ENCODE measurements at regions not wholly inside any gene's neighbourhood (a gene's known extent, or its start where the extent isn't known, plus 50 kb on each side); places are given as distances from the start of the nearest gene placed in this dataset.

DNA sequence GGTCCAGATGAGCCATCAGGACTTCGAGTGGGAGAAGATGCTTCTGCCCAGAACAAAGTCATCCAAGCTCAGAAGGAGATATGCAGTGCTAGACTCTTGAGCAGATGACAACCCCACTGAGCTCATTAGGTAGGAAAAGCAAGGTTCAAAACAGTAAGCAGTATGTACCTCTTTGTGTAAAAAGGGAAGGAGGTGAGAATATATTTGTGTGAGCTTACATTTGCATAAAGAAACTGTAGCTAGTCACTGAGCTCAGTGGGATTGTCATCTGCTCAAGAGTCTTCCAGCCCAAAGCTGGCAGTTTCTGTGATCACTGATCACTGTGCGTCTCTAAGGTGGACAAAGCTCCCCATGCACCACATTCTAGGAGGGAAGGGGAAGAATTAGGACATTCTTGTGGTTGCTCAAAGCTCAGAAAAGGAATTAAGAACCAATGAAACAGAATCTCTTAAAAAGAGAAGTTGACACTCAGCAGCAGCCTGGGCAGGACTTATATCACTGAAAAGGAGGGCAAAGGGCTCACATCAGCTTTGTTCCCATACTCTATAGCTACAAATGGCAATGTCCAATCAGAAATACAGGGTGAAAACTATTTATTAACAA lies 90.0 kb upstream of the MAFB start:
- Histone ChIP-seq H3K4me3 (no peak overlapping the region), H3K4me1 (peaks cover 0 to 8% (median 0%) of the 10 kb centered on the region in 3 donors), H3K9me3 (no peaks in the 10 kb centered on the region), H3K36me3 (no peaks in the 10 kb centered on the region), H3K27ac (no peak overlapping the region), H3K27me3 (peaks cover 0 to 9% (median 0%) of the 10 kb centered on the region in 4 donors)
- WGBS, 2 donors, result 54 to 67% methylated on average over 1 to 2 of the region's 2 CpGs
- DNase-seq, result no peak
- intact Hi-C loops (cut with DNase I), result no loop called here
- TF ChIP-seq POLR2A (IDR thresholded peaks at IDR 0.05), result no peak
- TF ChIP-seq, protein P1, sequence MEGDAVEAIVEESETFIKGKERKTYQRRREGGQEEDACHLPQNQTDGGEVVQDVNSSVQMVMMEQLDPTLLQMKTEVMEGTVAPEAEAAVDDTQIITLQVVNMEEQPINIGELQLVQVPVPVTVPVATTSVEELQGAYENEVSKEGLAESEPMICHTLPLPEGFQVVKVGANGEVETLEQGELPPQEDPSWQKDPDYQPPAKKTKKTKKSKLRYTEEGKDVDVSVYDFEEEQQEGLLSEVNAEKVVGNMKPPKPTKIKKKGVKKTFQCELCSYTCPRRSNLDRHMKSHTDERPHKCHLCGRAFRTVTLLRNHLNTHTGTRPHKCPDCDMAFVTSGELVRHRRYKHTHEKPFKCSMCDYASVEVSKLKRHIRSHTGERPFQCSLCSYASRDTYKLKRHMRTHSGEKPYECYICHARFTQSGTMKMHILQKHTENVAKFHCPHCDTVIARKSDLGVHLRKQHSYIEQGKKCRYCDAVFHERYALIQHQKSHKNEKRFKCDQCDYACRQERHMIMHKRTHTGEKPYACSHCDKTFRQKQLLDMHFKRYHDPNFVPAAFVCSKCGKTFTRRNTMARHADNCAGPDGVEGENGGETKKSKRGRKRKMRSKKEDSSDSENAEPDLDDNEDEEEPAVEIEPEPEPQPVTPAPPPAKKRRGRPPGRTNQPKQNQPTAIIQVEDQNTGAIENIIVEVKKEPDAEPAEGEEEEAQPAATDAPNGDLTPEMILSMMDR (IDR thresholded peaks at IDR 0.05), result no peak

DNA sequence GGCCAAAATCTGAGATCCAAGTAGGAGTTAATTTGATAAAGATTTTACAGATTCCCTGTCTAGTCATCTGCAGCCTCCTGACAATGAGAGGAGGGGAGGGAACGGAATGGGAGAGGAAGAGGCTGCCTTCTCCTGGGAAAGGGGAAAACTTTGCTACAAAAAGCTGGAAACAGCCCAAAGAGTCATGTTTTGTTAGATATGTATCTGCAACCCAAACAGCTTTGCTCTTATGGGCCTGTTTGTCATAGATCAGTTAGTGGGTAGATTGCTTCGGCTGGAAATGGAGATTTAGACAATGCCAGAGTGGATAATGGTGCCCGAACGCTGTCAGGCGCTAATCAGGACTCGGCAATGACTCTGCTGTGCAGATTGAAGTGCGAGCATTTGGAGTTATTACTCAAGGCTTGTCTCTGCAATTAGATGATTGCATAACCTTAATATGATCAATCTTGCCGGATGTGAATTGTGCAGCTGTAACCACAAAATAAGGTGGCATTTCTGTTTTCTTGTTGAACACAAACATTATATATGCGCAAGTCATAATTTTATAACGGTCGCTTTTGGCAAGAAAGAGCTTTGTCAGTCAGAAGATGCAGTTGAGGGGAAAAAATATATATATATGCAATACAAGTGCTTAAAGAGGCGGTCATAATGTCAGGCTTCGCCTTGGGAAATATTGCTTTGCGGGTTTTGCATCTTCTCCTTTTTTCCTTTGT lies 92.4 kb upstream of the MAFB start:
- H3K4me3 ChIP-seq, result no peak overlapping the region
- 57 to 70% methylated on average over 14 of the region's 14 CpGs for WGBS, 2 donors
- H3K4me1 ChIP-seq, result peaks cover 0 to 8% (median 0%) of the 10 kb centered on the region in 3 donors
- intact Hi-C loops (cut with DNase I), result no loop called here
- no peak for DNase-seq
- H3K27ac ChIP-seq, result no peak overlapping the region
- peaks cover 0 to 21% (median 0%) of the 10 kb centered on the region in 4 donors for H3K27me3 ChIP-seq
- H3K9me3 ChIP-seq, result no peaks in the 10 kb centered on the region
- H3K36me3 ChIP-seq, result no peaks in the 10 kb centered on the region
- TF ChIP-seq POLR2A (IDR thresholded peaks at IDR 0.05), result no peak
- TF ChIP-seq, protein P1 (IDR thresholded peaks at IDR 0.05), result no peak

DNA sequence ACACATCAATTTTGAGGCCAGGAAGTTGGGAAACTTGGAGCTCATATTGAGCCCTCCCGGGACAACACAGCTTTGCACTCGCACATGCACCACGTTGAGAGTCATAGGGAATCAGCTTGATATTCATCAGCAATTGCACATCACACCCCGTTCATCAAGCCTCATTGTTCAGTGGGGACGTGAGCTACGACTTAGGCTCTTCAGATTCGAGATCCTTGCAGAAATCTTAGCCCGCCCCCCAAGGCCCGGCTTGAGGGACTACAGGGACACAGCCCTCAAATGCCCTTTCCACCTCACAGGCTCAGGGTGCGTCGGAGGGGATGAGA lies 93.0 kb upstream of the MAFB start:
- no peak for TF ChIP-seq POLR2A (IDR thresholded peaks at IDR 0.05)
- TF ChIP-seq, protein P1 (IDR thresholded peaks at IDR 0.05), result no peak
- no peaks in the 10 kb centered on the region for H3K36me3 ChIP-seq
- DNase-seq, result no peak
- H3K27ac ChIP-seq, result no peak overlapping the region
- H3K27me3 ChIP-seq, result peaks cover 0 to 26% (median 0%) of the 10 kb centered on the region in 4 donors
- 74 to 76% methylated on average over 6 to 11 of the region's 11 CpGs for WGBS, 2 donors
- intact Hi-C loops (cut with DNase I), result no loop called here
- no peaks in the 10 kb centered on the region for H3K9me3 ChIP-seq
- H3K4me3 ChIP-seq, result no peak overlapping the region
- H3K4me1 ChIP-seq, result peaks cover 0 to 4% (median 0%) of the 10 kb centered on the region in 3 donors

DNA sequence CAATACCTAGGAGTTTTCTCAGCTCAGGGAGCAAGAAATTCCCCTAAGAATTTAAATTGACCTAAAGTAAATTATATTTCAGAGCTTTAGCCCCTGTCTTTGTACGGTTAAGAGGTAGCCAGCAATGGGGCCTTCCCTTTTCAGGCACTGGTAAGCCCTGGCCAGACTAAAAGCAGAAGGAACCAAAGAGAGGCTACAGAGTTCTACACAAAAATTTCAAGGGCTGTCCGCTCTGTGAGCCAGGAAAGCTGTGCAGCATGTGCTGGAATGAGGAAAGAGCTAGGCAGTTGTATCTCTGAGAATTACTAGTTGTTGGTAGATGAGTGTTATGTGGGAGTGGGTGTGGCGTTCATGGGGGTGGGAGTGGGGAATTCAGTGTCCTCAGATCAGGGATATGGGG lies 96.3 kb upstream of the MAFB start:
- H3K4me3 ChIP-seq, result no peak overlapping the region
- no peak for DNase-seq
- TF ChIP-seq POLR2A (IDR thresholded peaks at IDR 0.05), result no peak
- TF ChIP-seq, protein P1 (IDR thresholded peaks at IDR 0.05), result no peak
- no peaks in the 10 kb centered on the region for H3K4me1 ChIP-seq
- H3K9me3 ChIP-seq, result no peaks in the 10 kb centered on the region
- peaks cover 0 to 23% (median 0%) of the 10 kb centered on the region in 4 donors for H3K27me3 ChIP-seq
- intact Hi-C loops (cut with DNase I), result no loop called here
- WGBS, 2 donors, result 84 to 89% methylated on average over 2 to 3 of the region's 3 CpGs
- H3K36me3 ChIP-seq, result no peaks in the 10 kb centered on the region
- H3K27ac ChIP-seq, result no peak overlapping the region

DNA sequence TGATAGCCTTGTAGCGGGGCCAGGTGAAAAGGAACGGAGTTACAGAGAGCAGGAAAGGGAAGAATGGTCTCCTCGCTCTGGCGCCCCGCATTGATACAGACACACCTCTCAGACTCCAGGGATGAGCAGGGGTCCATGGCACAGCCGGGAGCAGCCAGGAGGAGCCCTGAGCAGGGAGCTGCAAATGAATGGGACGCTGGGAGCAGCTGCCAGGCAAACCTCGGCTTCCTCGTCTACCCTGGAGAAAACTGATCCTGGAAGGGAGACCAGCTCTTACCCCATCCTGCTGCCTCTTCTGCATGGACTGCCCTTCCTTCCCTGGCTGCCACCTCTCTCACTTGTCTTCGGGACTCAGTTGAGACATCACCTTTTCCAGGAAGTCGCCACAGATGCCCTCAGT lies 97.3 kb upstream of the MAFB start:
- peaks cover 0 to 25% (median 0%) of the 10 kb centered on the region in 4 donors for H3K27me3 ChIP-seq
- H3K9me3 ChIP-seq, result no peaks in the 10 kb centered on the region
- no peak overlapping the region for H3K27ac ChIP-seq
- no peak for DNase-seq
- no peak overlapping the region for H3K4me3 ChIP-seq
- TF ChIP-seq, protein P1 (IDR thresholded peaks at IDR 0.05), result no peak
- TF ChIP-seq POLR2A (IDR thresholded peaks at IDR 0.05), result no peak
- no peaks in the 10 kb centered on the region for H3K4me1 ChIP-seq
- 78 to 84% methylated on average over 3 to 11 of the region's 11 CpGs for WGBS, 2 donors
- H3K36me3 ChIP-seq, result no peaks in the 10 kb centered on the region
- intact Hi-C loops (cut with DNase I), result no loop called here
